ENCODE measurements at regions not wholly inside any gene's neighbourhood (a gene's known extent, or its start where the extent isn't known, plus 50 kb on each side); places are given as distances from the start of the nearest gene placed in this dataset.
"Not testable (repeated sequence)": the region's sequence is repeated elsewhere in the genome, so short reads cannot be mapped to it uniquely, and the experiment has no call there.

- FAIRE-seq, result peak; percentile 13
- DNase-seq (ENCODE audit: insufficient read length, low spot score), result no peak
These were observed 173.4 kb downstream of the NDUFS4 start for GRCh38 chr5:53733853-53734252.

- FAIRE-seq, result no peak
These were observed 177.7 kb downstream of the NDUFS4 start for GRCh38 chr5:53738105-53738504.

GRCh38 chr5:53739111-53739510 lies 178.7 kb downstream of the NDUFS4 start:
- DNase-seq (ENCODE audit: insufficient read length, low spot score), result no peak
- FAIRE-seq, result no peak

More at GRCh38 chr5:53738105-53738504, 177.7 kb downstream of the NDUFS4 start:
- no peak for DNase-seq (ENCODE audit: insufficient read length, low spot score)

GRCh38 chr5:53749621-53750020 lies 189.2 kb downstream of the NDUFS4 start:
- no peak for DNase-seq (ENCODE audit: insufficient read length, low spot score)
- no peak for FAIRE-seq

- DNase-seq (ENCODE audit: insufficient read length, low spot score); FAIRE-seq: not testable (repeated sequence)
These were observed 191.8 kb downstream of the NDUFS4 start for GRCh38 chr5:53752282-53752681.

- DNase-seq (ENCODE audit: insufficient read length, low spot score) (no peak), FAIRE-seq (peak; percentile 46)
These were observed 206.2 kb downstream of the NDUFS4 start for GRCh38 chr5:53766673-53767072.

- FAIRE-seq (peak; percentile 51), DNase-seq (ENCODE audit: insufficient read length, low spot score) (no peak)
These were observed 217.6 kb downstream of the NDUFS4 start for GRCh38 chr5:53777864-53778618.

GRCh38 chr5:53779541-53779981 lies 219.1 kb downstream of the NDUFS4 start:
- peak; percentile 28 for DNase-seq (ENCODE audit: insufficient read length, low spot score)
- peak; percentile 62 for FAIRE-seq

GRCh38 chr5:53782620-53783019 lies 222.2 kb downstream of the NDUFS4 start:
- FAIRE-seq (peak; percentile 63), DNase-seq (ENCODE audit: insufficient read length, low spot score) (no peak)

- no peak for FAIRE-seq
- DNase-seq (ENCODE audit: insufficient read length, low spot score), result no peak
These were observed 223.3 kb downstream of the NDUFS4 start for GRCh38 chr5:53783624-53784228.

- no peak for FAIRE-seq
- no peak for DNase-seq (ENCODE audit: insufficient read length, low spot score)
These were observed 224.2 kb downstream of the NDUFS4 start for GRCh38 chr5:53784596-53784995.

- FAIRE-seq (peak; percentile 26), DNase-seq (ENCODE audit: insufficient read length, low spot score) (no peak)
These were observed 225.5 kb downstream of the NDUFS4 start for GRCh38 chr5:53785924-53786323.

GRCh38 chr5:53790026-53790425 lies 229.6 kb downstream of the NDUFS4 start:
- no peak for DNase-seq (ENCODE audit: insufficient read length, low spot score)
- no peak for FAIRE-seq

- DNase-seq (ENCODE audit: insufficient read length, low spot score) (no peak), FAIRE-seq (no peak)
These were observed 231.9 kb downstream of the NDUFS4 start for GRCh38 chr5:53792338-53792737.

GRCh38 chr5:53799644-53800043 lies 239.2 kb downstream of the NDUFS4 start:
- not testable (repeated sequence) for FAIRE-seq; DNase-seq (ENCODE audit: insufficient read length, low spot score)

- DNase-seq (ENCODE audit: insufficient read length, low spot score); FAIRE-seq: not testable (repeated sequence)
These were observed 248.0 kb downstream of the NDUFS4 start for GRCh38 chr5:53808392-53808791.

GRCh38 chr5:53814819-53815218 lies 254.4 kb downstream of the NDUFS4 start:
- DNase-seq (ENCODE audit: insufficient read length, low spot score) (no peak), FAIRE-seq (no peak)

- no peak for DNase-seq (ENCODE audit: insufficient read length, low spot score)
- FAIRE-seq, result peak; percentile 73
These were observed 255.0 kb downstream of the NDUFS4 start for GRCh38 chr5:53815471-53815870.

- FAIRE-seq (no peak), DNase-seq (ENCODE audit: insufficient read length, low spot score) (no peak)
These were observed 256.7 kb downstream of the NDUFS4 start for GRCh38 chr5:53817183-53817582.

GRCh38 chr5:53819482-53819881 lies 259.0 kb downstream of the NDUFS4 start:
- DNase-seq (ENCODE audit: insufficient read length, low spot score), result no peak
- FAIRE-seq, result no peak

- FAIRE-seq (no peak), DNase-seq (ENCODE audit: insufficient read length, low spot score) (no peak)
These were observed 259.8 kb downstream of the NDUFS4 start for GRCh38 chr5:53820119-53820801.

GRCh38 chr5:53820802-53821171 lies 260.3 kb downstream of the NDUFS4 start:
- DNase-seq (ENCODE audit: insufficient read length, low spot score) (no peak), FAIRE-seq (no peak)

Data from HTR-8/SVneo (cell line).